ENCODE measurements at regions not wholly inside any gene's neighbourhood (a gene's known extent, or its start where the extent isn't known, plus 50 kb on each side); places are given as distances from the start of the nearest gene placed in this dataset.

GRCh38 chr18:56034949-56035348 is 447.0 kb upstream of the TCF4 start:
- no peaks in the 10 kb centered on the region for H3K36me3 ChIP-seq (ENCODE audit: low read depth)
- DNase-seq (ENCODE audit: low spot score) = no peak
- no peak overlapping the region for H3K4me3 ChIP-seq (ENCODE audit: severe bottlenecking)
- H3K27me3 ChIP-seq (ENCODE audit: insufficient read depth, poor library complexity, severe bottlenecking) = no peaks in the 10 kb centered on the region
- no peak for TF ChIP-seq CTCF (IDR thresholded peaks at IDR 0.05; ENCODE audit: poor library complexity, severe bottlenecking)
- H3K27ac ChIP-seq (ENCODE audit: poor library complexity, severe bottlenecking) = no peak overlapping the region
- no peaks in the 10 kb centered on the region for H3K9me3 ChIP-seq (ENCODE audit: severe bottlenecking)
- no peak for ATAC-seq (ENCODE audit: low read depth)
- H3K4me1 ChIP-seq (ENCODE audit: insufficient read depth, poor library complexity, severe bottlenecking) = no peaks in the 10 kb centered on the region

- TF ChIP-seq CTCF (IDR thresholded peaks at IDR 0.05; ENCODE audit: poor library complexity, severe bottlenecking) = no peak
- ATAC-seq (ENCODE audit: low read depth) (no peak), DNase-seq (ENCODE audit: low spot score) (no peak)
- Histone ChIP-seq H3K36me3 (ENCODE audit: low read depth) (no peaks in the 10 kb centered on the region), H3K9me3 (ENCODE audit: severe bottlenecking) (no peaks in the 10 kb centered on the region), H3K27ac (ENCODE audit: poor library complexity, severe bottlenecking) (no peak overlapping the region), H3K4me3 (ENCODE audit: severe bottlenecking) (no peak overlapping the region), H3K27me3 (ENCODE audit: insufficient read depth, poor library complexity, severe bottlenecking) (no peaks in the 10 kb centered on the region), H3K4me1 (ENCODE audit: insufficient read depth, poor library complexity, severe bottlenecking) (no peaks in the 10 kb centered on the region)
Observed at GRCh38 chr18:56030060-56030459, 442.1 kb upstream of the TCF4 start.

GRCh38 chr18:56028514-56028913 is 440.5 kb upstream of the TCF4 start:
- TF ChIP-seq CTCF (IDR thresholded peaks at IDR 0.05; ENCODE audit: poor library complexity, severe bottlenecking) = no peak
- ATAC-seq (ENCODE audit: low read depth) = peak; percentile 29; the same call in 1 of the 3 replicates
- DNase-seq (ENCODE audit: low spot score) = no peak
- Histone ChIP-seq H3K27ac (ENCODE audit: poor library complexity, severe bottlenecking) (no peak overlapping the region), H3K4me1 (ENCODE audit: insufficient read depth, poor library complexity, severe bottlenecking) (no peaks in the 10 kb centered on the region), H3K4me3 (ENCODE audit: severe bottlenecking) (no peak overlapping the region), H3K9me3 (ENCODE audit: severe bottlenecking) (no peaks in the 10 kb centered on the region), H3K36me3 (ENCODE audit: low read depth) (no peaks in the 10 kb centered on the region), H3K27me3 (ENCODE audit: insufficient read depth, poor library complexity, severe bottlenecking) (no peaks in the 10 kb centered on the region)

GRCh38 chr18:56026509-56026908 is 438.5 kb upstream of the TCF4 start:
- Histone ChIP-seq H3K36me3 (ENCODE audit: low read depth) (no peaks in the 10 kb centered on the region), H3K4me3 (ENCODE audit: severe bottlenecking) (no peak overlapping the region), H3K9me3 (ENCODE audit: severe bottlenecking) (no peaks in the 10 kb centered on the region), H3K27ac (ENCODE audit: poor library complexity, severe bottlenecking) (no peak overlapping the region), H3K27me3 (ENCODE audit: insufficient read depth, poor library complexity, severe bottlenecking) (no peaks in the 10 kb centered on the region), H3K4me1 (ENCODE audit: insufficient read depth, poor library complexity, severe bottlenecking) (no peaks in the 10 kb centered on the region)
- ATAC-seq (ENCODE audit: low read depth) (no peak), DNase-seq (ENCODE audit: low spot score) (no peak)
- TF ChIP-seq CTCF (IDR thresholded peaks at IDR 0.05; ENCODE audit: poor library complexity, severe bottlenecking) = no peak

DNA sequence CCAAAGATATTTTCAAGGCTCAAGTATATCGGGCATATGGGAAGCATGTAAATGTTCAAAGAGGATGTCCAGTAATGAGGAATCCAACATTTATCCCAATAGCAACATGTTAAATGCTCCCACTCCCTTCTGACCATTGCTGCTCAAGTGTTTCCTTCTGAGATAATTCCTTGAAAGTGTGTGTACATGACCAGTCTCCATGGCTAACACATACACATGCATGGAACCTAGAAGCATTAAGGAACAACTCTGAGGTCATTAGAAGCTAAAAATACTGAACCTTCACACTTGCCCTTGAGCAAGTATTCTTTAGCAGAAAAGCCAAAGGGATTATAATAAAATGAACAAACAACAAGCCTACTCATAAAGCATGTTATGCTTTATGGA is 433.8 kb upstream of the TCF4 start:
- DNase-seq (ENCODE audit: low spot score) (no peak), ATAC-seq (ENCODE audit: low read depth) (no peak)
- Histone ChIP-seq H3K9me3 (ENCODE audit: severe bottlenecking) (no peaks in the 10 kb centered on the region), H3K27ac (ENCODE audit: poor library complexity, severe bottlenecking) (no peak overlapping the region), H3K4me1 (ENCODE audit: insufficient read depth, poor library complexity, severe bottlenecking) (no peaks in the 10 kb centered on the region), H3K27me3 (ENCODE audit: insufficient read depth, poor library complexity, severe bottlenecking) (no peaks in the 10 kb centered on the region), H3K36me3 (ENCODE audit: low read depth) (no peaks in the 10 kb centered on the region), H3K4me3 (ENCODE audit: severe bottlenecking) (no peak overlapping the region)
- TF ChIP-seq CTCF (IDR thresholded peaks at IDR 0.05; ENCODE audit: poor library complexity, severe bottlenecking) = no peak
